HG02642 (cell line): ENCODE measurements at regions not wholly inside any gene's neighbourhood (a gene's known extent, or its start where the extent isn't known, plus 50 kb on each side); places are given as distances from the start of the nearest gene placed in this dataset.

Experiments
- ATAC-seq: cut with Tn5 transposase; IDR thresholded peaks from one replicate; pipeline ENCODE4 v1.9.1; 2021; ENCODE audit warnings: mild to moderate bottlenecking; ENCODE audit not compliant: unreplicated experiment, poor library complexity

GRCh38 chr1:218226005-218226404 is 59.1 kb upstream of the RRP15 start:
- no peak for ATAC-seq
